ENCODE measurements at regions not wholly inside any gene's neighbourhood (a gene's known extent, or its start where the extent isn't known, plus 50 kb on each side); places are given as distances from the start of the nearest gene placed in this dataset.

DNA sequence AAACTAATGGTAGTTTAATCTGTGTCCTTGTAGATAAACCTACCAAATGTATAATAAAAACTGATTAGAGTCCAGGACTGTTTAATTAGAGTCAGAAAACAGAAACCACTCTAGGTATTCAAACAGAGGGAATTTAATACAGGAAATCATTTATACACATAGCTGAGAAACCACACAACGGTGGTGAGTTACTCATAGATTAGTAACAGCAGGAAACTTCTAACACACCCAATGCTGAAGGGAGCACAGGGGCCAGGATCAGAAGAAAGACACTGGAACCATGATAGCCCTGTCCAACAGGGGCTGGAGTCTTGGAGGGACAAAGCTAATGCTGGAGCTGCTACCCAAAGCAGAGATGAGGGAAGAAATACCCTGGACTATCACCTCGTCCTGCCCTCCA is 321.0 kb downstream of the ACTL7B start:
- Mint-ChIP-seq H3K9me3 (ENCODE audit: insufficient read depth) (no peaks in the 10 kb centered on the region), H3K4me3 (no peak overlapping the region), H3K27ac (no peak overlapping the region), H3K27me3 (peaks cover 2% of the 10 kb centered on the region), H3K4me1 (no peaks in the 10 kb centered on the region)
- no peak for TF ChIP-seq EZH2 (IDR thresholded peaks at IDR 0.05; ENCODE audit: borderline replicate concordance, insufficient read depth, low read depth, low read length, poor library complexity, severe bottlenecking)
- TF ChIP-seq, protein P1, sequence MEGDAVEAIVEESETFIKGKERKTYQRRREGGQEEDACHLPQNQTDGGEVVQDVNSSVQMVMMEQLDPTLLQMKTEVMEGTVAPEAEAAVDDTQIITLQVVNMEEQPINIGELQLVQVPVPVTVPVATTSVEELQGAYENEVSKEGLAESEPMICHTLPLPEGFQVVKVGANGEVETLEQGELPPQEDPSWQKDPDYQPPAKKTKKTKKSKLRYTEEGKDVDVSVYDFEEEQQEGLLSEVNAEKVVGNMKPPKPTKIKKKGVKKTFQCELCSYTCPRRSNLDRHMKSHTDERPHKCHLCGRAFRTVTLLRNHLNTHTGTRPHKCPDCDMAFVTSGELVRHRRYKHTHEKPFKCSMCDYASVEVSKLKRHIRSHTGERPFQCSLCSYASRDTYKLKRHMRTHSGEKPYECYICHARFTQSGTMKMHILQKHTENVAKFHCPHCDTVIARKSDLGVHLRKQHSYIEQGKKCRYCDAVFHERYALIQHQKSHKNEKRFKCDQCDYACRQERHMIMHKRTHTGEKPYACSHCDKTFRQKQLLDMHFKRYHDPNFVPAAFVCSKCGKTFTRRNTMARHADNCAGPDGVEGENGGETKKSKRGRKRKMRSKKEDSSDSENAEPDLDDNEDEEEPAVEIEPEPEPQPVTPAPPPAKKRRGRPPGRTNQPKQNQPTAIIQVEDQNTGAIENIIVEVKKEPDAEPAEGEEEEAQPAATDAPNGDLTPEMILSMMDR (IDR thresholded peaks at IDR 0.05), result no peak
- H3K36me3 ChIP-seq (replicated peaks in 1 of 2; ENCODE audit: control extremely low read depth in 1 of 2, control insufficient read depth in 1 of 2, extremely low read depth in 1 of 2, insufficient read depth in 2 of 2, low read length in 1 of 2), result no peaks in the 10 kb centered on the region
- H3K27me3 ChIP-seq (replicated peaks in 1 of 4; ENCODE audit: control extremely low read depth in 1 of 4, control insufficient read depth in 3 of 4, insufficient read depth in 4 of 4, low read length in 3 of 4), result peaks cover 0 to 3% (median 0%) of the 10 kb centered on the region in 4 experiments
- 86% methylated on average over 1 of the region's 2 CpGs for WGBS (ENCODE audit: insufficient coverage)
- no peak for DNase-seq
- ATAC-seq (ENCODE audit: low read depth), result no peak
- no peak overlapping the region for H3K4me3 ChIP-seq (ENCODE audit: control extremely low read depth in 1 of 5, extremely low read depth in 1 of 5, insufficient read depth in 1 of 5, low read depth in 2 of 5, low read length in 4 of 5)
- no peaks in the 10 kb centered on the region for H3K9me3 ChIP-seq (ENCODE audit: control extremely low read depth in 1 of 3, control insufficient read depth in 2 of 3, insufficient read depth in 1 of 3, low read length in 2 of 3)
- no peak overlapping the region for H3K4me2 ChIP-seq (replicated peaks; ENCODE audit: low read depth, low read length, poor library complexity, severe bottlenecking)
- no peak overlapping the region for H2AFZ ChIP-seq (ENCODE audit: insufficient read depth, low read depth, low read length, poor library complexity, severe bottlenecking)
- H3K9ac ChIP-seq (ENCODE audit: low read length), result no peak overlapping the region
- H3K4me1 ChIP-seq (ENCODE audit: control insufficient read depth in 2 of 2, insufficient read depth in 2 of 2, low read length in 2 of 2), result no peaks in the 10 kb centered on the region
- CTCF ChIA-PET, result interaction anchor here (1.7 kb wide), 1 partner anchor 9 kb away, joined by 6 read pairs; no protein-coding TSS in a partner anchor
- no peaks in the 10 kb centered on the region for H4K20me1 ChIP-seq (ENCODE audit: control insufficient read depth, insufficient read depth, low read length, poor library complexity, severe bottlenecking)
- intact Hi-C loops (cut with micrococcal nuclease), result no loop called here
- H3K79me2 ChIP-seq (ENCODE audit: control insufficient read depth, insufficient read depth, low read length), result no peaks in the 10 kb centered on the region
- no peak overlapping the region for H3K27ac ChIP-seq (ENCODE audit: low read length in 2 of 2)
- POLR2A ChIA-PET, result no interaction called here

DNA sequence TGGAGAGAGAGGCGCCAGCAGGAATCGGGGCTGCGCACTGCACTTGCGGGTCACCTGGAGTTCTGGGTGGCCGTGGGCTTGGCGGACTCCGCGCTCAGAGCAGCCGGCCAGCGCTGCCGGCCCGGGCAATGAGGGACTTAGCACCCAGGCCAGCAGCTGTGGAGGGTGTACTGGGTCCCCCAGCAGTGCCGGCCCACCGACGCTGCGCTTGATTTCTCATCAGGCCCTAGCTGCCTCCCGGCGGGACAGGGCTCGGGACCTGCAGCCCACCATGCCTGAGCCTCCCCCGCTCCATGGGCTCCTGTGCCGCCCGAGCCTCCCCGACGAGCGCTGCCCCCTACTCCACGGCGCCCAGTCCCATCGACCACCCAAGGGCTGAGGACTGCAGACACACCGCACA is 325.6 kb downstream of the ACTL7B start:
- no peak for DNase-seq
- Histone ChIP-seq H3K4me2 (replicated peaks; ENCODE audit: low read depth, low read length, poor library complexity, severe bottlenecking) (no peak overlapping the region), H3K27ac (ENCODE audit: low read length in 2 of 2) (no peak overlapping the region), H3K9ac (ENCODE audit: low read length) (no peak overlapping the region), H2AFZ (ENCODE audit: insufficient read depth, low read depth, low read length, poor library complexity, severe bottlenecking) (no peak overlapping the region), H3K27me3 (replicated peaks in 1 of 4; ENCODE audit: control extremely low read depth in 1 of 4, control insufficient read depth in 3 of 4, insufficient read depth in 4 of 4, low read length in 3 of 4) (peaks cover 0 to 3% (median 0%) of the 10 kb centered on the region in 4 experiments), H3K36me3 (replicated peaks in 1 of 2; ENCODE audit: control extremely low read depth in 1 of 2, control insufficient read depth in 1 of 2, extremely low read depth in 1 of 2, insufficient read depth in 2 of 2, low read length in 1 of 2) (no peaks in the 10 kb centered on the region), H3K79me2 (ENCODE audit: control insufficient read depth, insufficient read depth, low read length) (no peaks in the 10 kb centered on the region), H3K4me3 (ENCODE audit: control extremely low read depth in 1 of 5, extremely low read depth in 1 of 5, insufficient read depth in 1 of 5, low read depth in 2 of 5, low read length in 4 of 5) (no peak overlapping the region), H3K4me1 (ENCODE audit: control insufficient read depth in 2 of 2, insufficient read depth in 2 of 2, low read length in 2 of 2) (no peaks in the 10 kb centered on the region), H3K9me3 (ENCODE audit: control extremely low read depth in 1 of 3, control insufficient read depth in 2 of 3, insufficient read depth in 1 of 3, low read length in 2 of 3) (no peaks in the 10 kb centered on the region), H4K20me1 (ENCODE audit: control insufficient read depth, insufficient read depth, low read length, poor library complexity, severe bottlenecking) (no peaks in the 10 kb centered on the region)
- H3K9me3 Mint-ChIP-seq (ENCODE audit: insufficient read depth), result no peaks in the 10 kb centered on the region
- no peak overlapping the region for H3K4me3 Mint-ChIP-seq
- ChIA-PET POLR2A (no interaction called here), CTCF (no interaction called here)
- ATAC-seq (ENCODE audit: low read depth), result no peak
- H3K27ac Mint-ChIP-seq, result no peak overlapping the region
- TF ChIP-seq EZH2 (IDR thresholded peaks at IDR 0.05; ENCODE audit: borderline replicate concordance, insufficient read depth, low read depth, low read length, poor library complexity, severe bottlenecking), result no peak
- TF ChIP-seq, protein P1 (IDR thresholded peaks at IDR 0.05), result no peak
- H3K27me3 Mint-ChIP-seq, result peaks cover 6% of the 10 kb centered on the region
- no peaks in the 10 kb centered on the region for H3K4me1 Mint-ChIP-seq
- intact Hi-C loops (cut with micrococcal nuclease), result no loop called here
- WGBS (ENCODE audit: insufficient coverage), result 93% methylated on average over 28 of the region's 29 CpGs

Data from B cell (primary cell).